IMR-90 (cell line): ENCODE measurements at regions not wholly inside any gene's neighbourhood (a gene's known extent, or its start where the extent isn't known, plus 50 kb on each side); places are given as distances from the start of the nearest gene placed in this dataset.

ENCODE experiments used
- ATAC-seq: fragments of 200-7000 bp; cut with Tn5 transposase; 2 replicates; pipeline ENCODE4 v1.9.1; 2020; ENCODE audit warnings: low read depth, mild to moderate bottlenecking, moderate library complexity
- BruUV-seq: library from RNA; stranded (reverse); fragments of 400-500 nt; replicated peaks from 2 replicates; lab custom pipeline; 2021; lab: Mats Ljungman, UMichigan
- CTCF ChIA-PET: fragments of 300-600 bp; formaldehyde crosslinking; extraction: SDS; loops from one replicate; lab custom pipeline; 2021; ENCODE audit warnings: antibody characterized with exemption; lab: Yijun Ruan, JAX
- POLR2A ChIA-PET: fragments of 300-600 bp; sonication (Branson Sonifier 250); formaldehyde crosslinking; loops from one replicate; lab custom pipeline; 2022; ENCODE audit warnings: antibody characterized with exemption; ENCODE audit not compliant: unreplicated experiment; lab: Charles Lee
- DNase-seq: peaks from one replicate; pipeline ENCODE4 v3.0.0; 2013
- H2AFZ ChIP-seq: replicated peaks from 2 replicates; pipeline ENCODE3; 2013; ENCODE audit warnings: low read length, mild to moderate bottlenecking; ENCODE audit not compliant: poor library complexity
- H2AK5ac ChIP-seq: 2 replicates; pipeline ENCODE4 v1.6.1; 2013; ENCODE audit warnings: low read depth, low read length, inconsistent platforms
- H2AK9ac ChIP-seq: replicated peaks from 2 replicates; pipeline ENCODE3; 2013; ENCODE audit warnings: mild to moderate bottlenecking, low read depth, low read length, moderate library complexity; ENCODE audit not compliant: poor library complexity
- H2BK120ac ChIP-seq: 2 replicates; pipeline ENCODE4 v1.6.1; 2013; ENCODE audit warnings: low read depth, low read length, inconsistent platforms
- H2BK15ac ChIP-seq: 3 replicates; pipeline ENCODE4 v1.6.1; 2013; ENCODE audit warnings: low read depth, low read length, inconsistent platforms
- H2BK20ac ChIP-seq: 2 replicates; pipeline ENCODE4 v1.6.1; 2013; ENCODE audit warnings: low read depth, mild to moderate bottlenecking, inconsistent platforms, low read length, moderate library complexity
- H2BK5ac ChIP-seq: 2 replicates; pipeline ENCODE4 v1.6.1; 2013; ENCODE audit warnings: mild to moderate bottlenecking, low read depth, low read length, inconsistent platforms; ENCODE audit not compliant: poor library complexity, severe bottlenecking
- H3K14ac ChIP-seq: replicated peaks from 2 replicates; pipeline ENCODE4 v1.6.1; 2013; ENCODE audit warnings: low read depth, low read length, inconsistent platforms
- H3K18ac ChIP-seq: 2 replicates; pipeline ENCODE4 v1.6.1; 2013; ENCODE audit warnings: low read depth, low read length, control low read depth
- H3K23ac ChIP-seq: 2 replicates; pipeline ENCODE4 v1.6.1; 2013; ENCODE audit warnings: low read depth, low read length, inconsistent platforms
- H3K27ac ChIP-seq: 2 replicates; pipeline ENCODE4 v1.5.1; 2013; ENCODE audit warnings: mild to moderate bottlenecking, control low read depth, low read length; ENCODE audit not compliant: insufficient read depth
- H3K27me3 ChIP-seq: 2 replicates; pipeline ENCODE4 v1.6.1; 2013; ENCODE audit warnings: low read length; ENCODE audit not compliant: control insufficient read depth, insufficient read depth
- H3K36me3 ChIP-seq: 2 replicates; pipeline ENCODE4 v1.6.1; 2013; ENCODE audit warnings: low read length, mixed read lengths; ENCODE audit not compliant: control insufficient read depth, insufficient read depth
- H3K4ac ChIP-seq: 2 replicates; pipeline ENCODE4 v1.6.1; 2013; ENCODE audit warnings: low read depth, low read length, inconsistent platforms
- H3K4me1 ChIP-seq: 2 replicates; pipeline ENCODE4 v1.6.1; 2013; ENCODE audit warnings: low read length, mixed read lengths; ENCODE audit not compliant: control insufficient read depth, insufficient read depth
- H3K4me2 ChIP-seq: 2 replicates; pipeline ENCODE4 v1.6.1; 2013; ENCODE audit warnings: low read depth, mild to moderate bottlenecking, control low read depth, low read length, moderate library complexity
- H3K4me3 ChIP-seq: 2 replicates; pipeline ENCODE4 v1.5.1; 2013; ENCODE audit warnings: low read depth, mild to moderate bottlenecking, control low read depth, low read length, moderate library complexity; ENCODE audit not compliant: insufficient read depth
- H3K56ac ChIP-seq: 2 replicates; pipeline ENCODE4 v1.6.1; 2013; ENCODE audit warnings: low read length, inconsistent platforms; ENCODE audit not compliant: insufficient read depth; ENCODE audit errors: extremely low read depth
- H3K79me1 ChIP-seq, 2 experiments: 2 replicates each; pipeline ENCODE4 v1.6.1; 2013; ENCODE audit warnings: low read length in 2 of 2, inconsistent platforms in 1 of 2, low read depth in 1 of 2
- H3K9ac ChIP-seq: 2 replicates; pipeline ENCODE4 v1.6.1; 2013; ENCODE audit warnings: low read depth, low read length, control low read depth
- H3K9me1 ChIP-seq: 2 replicates; pipeline ENCODE4 v1.6.1; 2013; ENCODE audit warnings: low read length, inconsistent platforms; ENCODE audit not compliant: insufficient read depth
- H3K9me3 ChIP-seq: 2 replicates; pipeline ENCODE4 v1.6.1; 2013; ENCODE audit warnings: low read length; ENCODE audit not compliant: control insufficient read depth, insufficient read depth
- H4K20me1 ChIP-seq: 2 replicates; pipeline ENCODE4 v1.6.1; 2013; ENCODE audit warnings: low read length, inconsistent platforms; ENCODE audit not compliant: insufficient read depth
- H4K5ac ChIP-seq: 2 replicates; pipeline ENCODE4 v1.6.1; 2013; ENCODE audit warnings: mild to moderate bottlenecking, low read depth, low read length, control low read depth
- H4K8ac ChIP-seq, 2 experiments: 2 replicates each; pipeline ENCODE4 v1.6.1; 2013; ENCODE audit warnings: low read depth in 2 of 2, low read length in 2 of 2, control low read depth in 1 of 2, inconsistent platforms in 1 of 2
- H4K91ac ChIP-seq: 2 replicates; pipeline ENCODE4 v1.6.1; 2013; ENCODE audit warnings: low read depth, low read length, inconsistent platforms; ENCODE audit not compliant: insufficient read depth
- BHLHE40 ChIP-seq: fragments of 150-350 bp; IDR thresholded peaks from 2 replicates; pipeline ENCODE4 v1.6.1; 2016; ENCODE audit warnings: mild to moderate bottlenecking, low read depth, low read length
- CHD1 ChIP-seq: IDR thresholded peaks from 2 replicates; pipeline ENCODE4 v1.6.1; 2012; ENCODE audit warnings: low read depth, low read length, improper control_type of control experiment
- FOS ChIP-seq: fragments of 150-350 bp; IDR thresholded peaks from 2 replicates; pipeline ENCODE4 v1.6.1; 2016; ENCODE audit warnings: low read depth, low read length
- MAZ ChIP-seq: IDR thresholded peaks from 2 replicates; pipeline ENCODE4 v1.6.1; 2012; ENCODE audit warnings: low read depth, mild to moderate bottlenecking, low read length, improper control_type of control experiment, moderate library complexity, borderline replicate concordance
- MXI1 ChIP-seq: IDR thresholded peaks from 2 replicates; pipeline ENCODE4 v1.6.1; 2012; ENCODE audit warnings: low read depth, mild to moderate bottlenecking, low read length, moderate library complexity, borderline replicate concordance
- NFE2L2 ChIP-seq: fragments of 150-350 bp; IDR thresholded peaks from 2 replicates; pipeline ENCODE4 v1.6.1; 2016; ENCODE audit warnings: low read depth, mild to moderate bottlenecking, low read length
- POLR2A ChIP-seq: IDR thresholded peaks from 2 replicates; pipeline ENCODE4 v1.6.1; 2012; ENCODE audit warnings: mild to moderate bottlenecking, low read depth, low read length
- WGBS, 2 experiments: methylation state at CpG; one replicate each; pipeline versions ENCODE4 v1.1.5 to v1.1.7; 2013; ENCODE audit warnings: missing lambda C conversion rate in 2 of 2; ENCODE audit not compliant: insufficient read length in 1 of 2; ENCODE audit errors: extremely low coverage in 2 of 2; 5-methylcytosine and 5-hydroxymethylcytosine counted together
- dilution Hi-C: fragments of 300-500 bp; cut with HindIII; formaldehyde crosslinking; loops from one replicate; pipeline ENCODE4 v1.14.3; 2018; ENCODE audit warnings: low sequenced_read_pairs; ENCODE audit not compliant: unreplicated experiment
- in situ Hi-C: fragments of 300-500 bp; cut with MboI; formaldehyde crosslinking; loops from 3 replicates; pipeline ENCODE4 v1.14.3; 2019; ENCODE audit warnings: low sequenced_read_pairs, inconsistent platforms, mixed read lengths
- intact Hi-C: fragments of 100-400 bp; cut with micrococcal nuclease; formaldehyde crosslinking; loops from 2 replicates; pipeline ENCODE4 v1.10.0; 2022
- TF ChIP-seq, protein P1 (sequence below): fragments of 150-350 bp; IDR thresholded peaks from 2 replicates; pipeline ENCODE4 v1.6.1; 2017; ENCODE audit warnings: mild to moderate bottlenecking, antibody characterized with exemption, low read length, low read depth

- H3K23ac ChIP-seq: no peak overlapping the region
- H3K9ac ChIP-seq: no peak overlapping the region
- peaks cover 29% of the 10 kb centered on the region for H3K4me1 ChIP-seq
- H2BK20ac ChIP-seq: peak overlapping the region; percentile 41
- H3K9me1 ChIP-seq: peaks cover 16% of the 10 kb centered on the region
- H3K4me2 ChIP-seq: no peak overlapping the region
- POLR2A ChIA-PET: no interaction called here
- H2AK9ac ChIP-seq: no peak overlapping the region
- DNase-seq (no peak), ATAC-seq (no peak)
- H3K9me3 ChIP-seq: no peaks in the 10 kb centered on the region
- peak overlapping the region; percentile 58; the same call in 1 of the 2 replicates for H2BK120ac ChIP-seq
- no peak overlapping the region for H3K56ac ChIP-seq
- peak overlapping the region; percentile 54 for H3K4ac ChIP-seq
- peak overlapping the region; percentile 34 for H4K91ac ChIP-seq
- peaks cover 5 to 40% of the 10 kb centered on the region in 2 experiments; a peak in 3 of 4 replicates for H3K79me1 ChIP-seq
- H3K27ac ChIP-seq: no peak overlapping the region
- H4K5ac ChIP-seq: no peak overlapping the region; the same call in 1 of the 2 replicates
- H3K14ac ChIP-seq: no peak overlapping the region
- no peak for TF ChIP-seq NFE2L2
- TF ChIP-seq, protein P1, sequence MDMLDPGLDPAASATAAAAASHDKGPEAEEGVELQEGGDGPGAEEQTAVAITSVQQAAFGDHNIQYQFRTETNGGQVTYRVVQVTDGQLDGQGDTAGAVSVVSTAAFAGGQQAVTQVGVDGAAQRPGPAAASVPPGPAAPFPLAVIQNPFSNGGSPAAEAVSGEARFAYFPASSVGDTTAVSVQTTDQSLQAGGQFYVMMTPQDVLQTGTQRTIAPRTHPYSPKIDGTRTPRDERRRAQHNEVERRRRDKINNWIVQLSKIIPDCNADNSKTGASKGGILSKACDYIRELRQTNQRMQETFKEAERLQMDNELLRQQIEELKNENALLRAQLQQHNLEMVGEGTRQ: no peak
- TF ChIP-seq MAZ: no peak
- no peak for TF ChIP-seq CHD1
- no peak for TF ChIP-seq FOS
- TF ChIP-seq BHLHE40: no peak
- no peak for TF ChIP-seq POLR2A
- no peak for TF ChIP-seq MXI1
- in situ Hi-C loops: loop anchor here (10.0 kb wide), 1 partner anchor 164 kb away; no protein-coding TSS in a partner anchor
- no TSS peak for BruUV-seq
- CTCF ChIA-PET: interaction anchor here (0.6 kb wide), 1 partner anchor 353 kb away, joined by 5 read pairs; no protein-coding TSS in a partner anchor
- H3K18ac ChIP-seq: no peak overlapping the region; the same call in 1 of the 2 replicates
- H2AK5ac ChIP-seq: peak overlapping the region; percentile 68
- no peaks in the 10 kb centered on the region for H4K20me1 ChIP-seq
- H3K27me3 ChIP-seq: no peaks in the 10 kb centered on the region
- peak overlapping the region in 1 of 2 experiments; percentile 18; a peak in 1 of 4 replicates for H4K8ac ChIP-seq
- H2BK5ac ChIP-seq: no peak overlapping the region
- no peak overlapping the region for H3K4me3 ChIP-seq
- dilution Hi-C loops: no loop called here
- no peak overlapping the region for H2AFZ ChIP-seq
- WGBS, 2 experiments: 100% methylated on average over 3 of the region's 9 CpGs; no CpG with 5 or more reads in 1 of the 2 experiments
- no peaks in the 10 kb centered on the region for H3K36me3 ChIP-seq
- H2BK15ac ChIP-seq: peak overlapping the region; percentile 80; the same call in 2 of the 3 replicates
- intact Hi-C loops: no loop called here
These were observed 74.7 kb downstream of the COPS8 start for GRCh38 chr2:237160271-237160919.
